ENCODE measurements at regions not wholly inside any gene's neighbourhood (a gene's known extent, or its start where the extent isn't known, plus 50 kb on each side); places are given as distances from the start of the nearest gene placed in this dataset.
"Not testable (repeated sequence)": the region's sequence is repeated elsewhere in the genome, so short reads cannot be mapped to it uniquely, and the experiment has no call there.

DNA sequence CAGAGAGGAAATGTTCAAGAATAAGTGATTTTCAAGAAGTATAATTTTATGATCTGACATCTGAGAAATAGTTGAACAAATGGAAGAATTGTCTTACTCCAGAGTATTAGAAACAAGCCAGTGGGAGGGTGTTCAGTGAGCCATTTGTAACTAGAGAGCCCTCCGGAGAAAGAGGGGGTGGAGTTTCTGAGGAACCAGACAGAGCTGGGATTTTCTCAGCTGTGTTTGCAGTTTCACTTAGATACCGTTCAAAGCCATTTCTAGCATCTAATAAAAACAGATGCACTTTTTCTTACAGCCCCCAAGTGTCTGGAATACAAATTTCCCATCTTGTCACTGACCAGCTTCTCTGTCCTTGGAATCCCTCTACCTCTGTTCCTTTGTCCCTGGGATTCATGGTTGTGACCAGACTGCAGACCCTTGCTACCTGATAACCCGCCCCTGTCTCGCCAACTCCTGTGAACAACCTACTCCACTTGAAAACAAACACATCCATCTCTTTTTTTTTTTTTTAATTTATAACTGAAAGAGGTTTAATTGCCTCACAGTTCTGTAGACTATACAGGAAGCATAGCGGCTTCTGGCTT, 132.8 kb upstream of the KLF3 start:
- ATAC-seq (ENCODE audit: low read depth): no peak
- Mint-ChIP-seq H3K4me1 (peaks cover 8% of the 10 kb centered on the region), H3K27ac (no peak overlapping the region), H3K4me3 (no peak overlapping the region), H3K27me3 (peaks cover 3% of the 10 kb centered on the region), H3K9me3 (no peaks in the 10 kb centered on the region), H3K36me3 (no peaks in the 10 kb centered on the region)
- DNase-seq (ENCODE audit: low spot score in 2 of 2): no peak

GRCh38 chr4:38532908-38533499, 131.0 kb upstream of the KLF3 start:
- Mint-ChIP-seq H3K36me3 (no peaks in the 10 kb centered on the region), H3K9me3 (peaks cover 1% of the 10 kb centered on the region), H3K27me3 (peaks cover 8% of the 10 kb centered on the region), H3K4me1 (peaks cover 8% of the 10 kb centered on the region), H3K27ac (no peak overlapping the region), H3K4me3 (no peak overlapping the region)
- DNase-seq (ENCODE audit: low spot score in 2 of 2) (no peak), ATAC-seq (ENCODE audit: low read depth) (no peak)

DNA sequence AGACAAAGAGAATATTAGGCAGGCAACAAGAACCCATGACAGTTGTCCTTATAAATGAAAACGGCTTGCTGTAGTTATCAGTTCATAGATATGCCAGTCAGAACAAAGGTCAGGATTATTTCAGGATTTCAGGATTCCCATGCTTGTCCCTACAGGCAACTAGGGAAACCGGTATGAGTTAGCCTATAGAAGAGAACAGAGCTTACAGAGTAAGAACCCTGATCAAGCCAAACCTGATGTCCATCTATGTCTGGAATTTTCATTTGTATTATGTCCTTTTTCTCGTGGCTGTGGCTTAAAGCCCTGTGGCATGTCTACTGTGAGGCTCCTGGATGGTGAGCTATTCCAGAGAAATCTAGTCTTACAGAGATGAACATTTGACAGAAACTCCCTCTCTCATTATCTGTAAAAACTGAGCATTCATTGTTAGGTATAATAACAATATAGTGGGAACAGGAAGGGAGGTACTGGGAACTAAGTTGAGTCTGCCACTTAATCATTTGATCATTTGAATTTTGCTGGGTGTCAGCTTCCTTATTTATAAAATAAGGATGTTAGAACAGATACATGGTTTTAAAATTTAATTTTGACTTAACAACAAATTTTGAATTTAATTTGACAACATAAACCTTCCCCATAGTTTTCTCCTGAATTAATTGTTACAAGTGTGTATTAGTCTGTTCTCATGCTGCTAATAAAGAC, 129.5 kb upstream of the KLF3 start:
- H3K27me3 Mint-ChIP-seq: peaks cover 8% of the 10 kb centered on the region
- H3K9me3 Mint-ChIP-seq: peaks cover 1% of the 10 kb centered on the region
- DNase-seq (ENCODE audit: low spot score in 2 of 2): no peak
- no peak overlapping the region for H3K4me3 Mint-ChIP-seq
- no peak for ATAC-seq (ENCODE audit: low read depth)
- H3K4me1 Mint-ChIP-seq: peaks cover 3% of the 10 kb centered on the region
- H3K27ac Mint-ChIP-seq: no peak overlapping the region
- no peaks in the 10 kb centered on the region for H3K36me3 Mint-ChIP-seq

DNA sequence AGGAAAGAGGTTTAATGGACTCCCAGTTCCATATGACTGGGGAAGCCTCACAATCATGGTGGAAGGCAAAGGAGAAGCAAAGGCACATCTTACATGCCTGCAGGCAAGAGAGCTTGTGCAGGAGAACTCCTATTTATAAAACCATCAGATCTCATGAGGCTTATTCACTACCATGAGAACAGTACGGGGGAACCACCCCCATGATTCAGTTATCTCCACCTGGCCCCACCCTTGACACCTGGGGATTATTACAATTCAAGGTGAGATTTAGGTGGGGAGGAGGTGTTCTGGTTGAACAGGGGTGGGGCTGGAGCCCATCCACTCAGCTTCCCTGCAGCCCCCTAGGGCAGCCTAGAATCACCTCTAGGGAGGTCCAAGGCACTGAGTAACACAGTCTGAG, 128.9 kb upstream of the KLF3 start:
- DNase-seq (ENCODE audit: low spot score in 2 of 2); H3K4me1 Mint-ChIP-seq; H3K27ac Mint-ChIP-seq; H3K27me3 Mint-ChIP-seq; H3K4me3 Mint-ChIP-seq; H3K36me3 Mint-ChIP-seq; ATAC-seq (ENCODE audit: low read depth); H3K9me3 Mint-ChIP-seq: not testable (repeated sequence)

DNA sequence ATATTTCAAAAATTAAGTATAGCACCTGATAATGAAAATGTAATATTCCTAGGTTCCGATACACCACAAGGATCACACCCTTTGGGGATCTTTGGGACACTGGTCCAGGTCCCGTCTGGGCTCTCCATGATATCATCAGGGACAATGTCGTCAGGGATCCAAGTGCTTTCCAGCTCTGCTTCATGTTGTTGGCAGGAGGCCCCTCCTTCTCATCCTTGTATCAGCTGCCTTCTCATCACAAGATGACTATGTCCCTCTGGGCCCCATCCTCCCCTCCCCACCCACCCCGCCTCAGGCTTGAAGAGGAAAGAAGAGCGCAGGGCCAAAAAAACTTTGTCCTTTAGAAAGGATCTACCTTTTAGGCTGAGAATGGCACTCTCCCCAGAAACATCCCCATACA, 128.3 kb upstream of the KLF3 start:
- Mint-ChIP-seq H3K4me3 (no peak overlapping the region), H3K9me3 (peaks cover 1% of the 10 kb centered on the region), H3K4me1 (no peaks in the 10 kb centered on the region), H3K36me3 (no peaks in the 10 kb centered on the region), H3K27ac (no peak overlapping the region), H3K27me3 (peaks cover 10% of the 10 kb centered on the region)
- DNase-seq (ENCODE audit: low spot score in 2 of 2): no peak
- no peak for ATAC-seq (ENCODE audit: low read depth)

- no peaks in the 10 kb centered on the region for H3K36me3 Mint-ChIP-seq
- H3K4me1 Mint-ChIP-seq: no peaks in the 10 kb centered on the region
- ATAC-seq (ENCODE audit: low read depth) (no peak), DNase-seq (ENCODE audit: low spot score in 2 of 2) (no peak)
- H3K27ac Mint-ChIP-seq: no peak overlapping the region
- H3K27me3 Mint-ChIP-seq: peaks cover 10% of the 10 kb centered on the region
- H3K9me3 Mint-ChIP-seq: peaks cover 1% of the 10 kb centered on the region
- H3K4me3 Mint-ChIP-seq: no peak overlapping the region
Observed at GRCh38 chr4:38536716-38537115, 127.3 kb upstream of the KLF3 start.

GRCh38 chr4:38537666-38538065, 126.3 kb upstream of the KLF3 start:
- ATAC-seq (ENCODE audit: low read depth) (no peak), DNase-seq (ENCODE audit: low spot score in 2 of 2) (no peak)
- H3K36me3 Mint-ChIP-seq: no peaks in the 10 kb centered on the region
- H3K27me3 Mint-ChIP-seq: peaks cover 10% of the 10 kb centered on the region
- H3K27ac Mint-ChIP-seq: no peak overlapping the region
- H3K4me3 Mint-ChIP-seq: no peak overlapping the region
- peaks cover 1% of the 10 kb centered on the region for H3K9me3 Mint-ChIP-seq
- no peaks in the 10 kb centered on the region for H3K4me1 Mint-ChIP-seq

DNA sequence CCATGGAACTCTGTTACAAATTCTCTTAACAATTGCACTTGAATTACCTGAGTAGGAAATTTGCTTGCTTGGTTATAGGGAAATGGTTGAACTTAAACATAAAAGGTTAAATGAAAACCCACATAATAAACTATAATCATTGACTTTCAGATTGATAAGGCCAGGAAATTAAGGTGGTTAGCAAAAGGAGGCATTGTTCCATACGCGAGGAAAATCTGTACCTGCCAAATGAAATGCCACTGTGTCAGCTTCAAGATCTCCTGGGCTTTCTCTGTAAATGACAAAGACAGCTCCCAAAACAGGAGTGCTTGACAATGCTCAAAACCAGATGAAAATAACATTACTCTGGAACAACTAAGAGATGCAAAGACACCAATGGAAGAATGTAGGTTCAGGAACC, 125.5 kb upstream of the KLF3 start:
- H3K4me3 Mint-ChIP-seq: no peak overlapping the region
- ATAC-seq (ENCODE audit: low read depth) (no peak), DNase-seq (ENCODE audit: low spot score in 2 of 2) (no peak)
- peaks cover 2% of the 10 kb centered on the region for H3K4me1 Mint-ChIP-seq
- peaks cover 10% of the 10 kb centered on the region for H3K27me3 Mint-ChIP-seq
- no peaks in the 10 kb centered on the region for H3K36me3 Mint-ChIP-seq
- H3K27ac Mint-ChIP-seq: no peak overlapping the region
- peaks cover 1% of the 10 kb centered on the region for H3K9me3 Mint-ChIP-seq

DNA sequence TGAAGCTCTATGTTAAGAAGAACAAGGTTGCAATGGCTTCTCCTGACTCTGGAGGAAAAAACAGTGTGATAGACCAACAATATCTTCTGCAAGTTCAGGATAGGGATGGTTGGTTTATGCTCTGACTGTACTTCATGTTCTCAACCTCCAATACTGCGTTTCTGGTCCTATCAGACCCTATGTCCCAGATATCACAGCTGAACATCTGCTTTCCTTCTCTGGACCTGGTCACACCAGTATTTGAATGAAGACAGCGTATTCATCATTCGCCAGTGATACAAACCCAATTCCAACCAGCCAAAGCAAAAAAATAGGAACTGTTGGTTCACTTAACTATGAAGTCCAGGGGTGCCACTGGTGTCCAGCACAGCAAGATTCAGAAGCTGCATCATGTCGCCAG, 124.5 kb upstream of the KLF3 start:
- Mint-ChIP-seq H3K36me3 (no peaks in the 10 kb centered on the region), H3K27ac (no peak overlapping the region), H3K27me3 (peaks cover 10% of the 10 kb centered on the region), H3K9me3 (peaks cover 1% of the 10 kb centered on the region), H3K4me1 (peaks cover 2% of the 10 kb centered on the region), H3K4me3 (no peak overlapping the region)
- ATAC-seq (ENCODE audit: low read depth) (no peak), DNase-seq (ENCODE audit: low spot score in 2 of 2) (no peak)

DNA sequence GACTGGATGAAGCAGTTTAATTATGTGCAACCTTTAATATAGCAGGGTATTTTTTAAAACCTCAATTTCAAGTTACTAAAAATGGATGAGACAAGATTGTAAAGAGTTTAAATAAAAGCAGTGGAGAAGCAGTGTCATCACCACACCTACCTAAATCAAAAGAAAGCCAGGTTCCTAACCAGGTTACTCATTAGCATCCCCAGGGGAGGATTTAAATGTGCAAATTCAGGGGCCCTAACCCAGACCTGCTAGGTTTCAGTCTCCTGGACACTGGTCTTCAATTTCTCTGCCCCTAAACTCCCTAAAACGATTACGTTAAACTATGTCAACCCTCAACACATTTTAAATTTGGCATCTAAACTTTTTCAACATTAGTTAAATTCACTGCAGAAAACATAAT, 116.9 kb upstream of the KLF3 start:
- DNase-seq (ENCODE audit: low spot score in 2 of 2) (no peak), ATAC-seq (ENCODE audit: low read depth) (no peak)
- peaks cover 2% of the 10 kb centered on the region for H3K4me1 Mint-ChIP-seq
- H3K27ac Mint-ChIP-seq: no peak overlapping the region
- peaks cover 11% of the 10 kb centered on the region for H3K27me3 Mint-ChIP-seq
- H3K9me3 Mint-ChIP-seq: no peaks in the 10 kb centered on the region
- no peak overlapping the region for H3K4me3 Mint-ChIP-seq
- no peaks in the 10 kb centered on the region for H3K36me3 Mint-ChIP-seq

- Mint-ChIP-seq H3K4me1 (no peaks in the 10 kb centered on the region), H3K9me3 (no peaks in the 10 kb centered on the region), H3K27ac (no peak overlapping the region), H3K27me3 (peaks cover 11% of the 10 kb centered on the region), H3K36me3 (no peaks in the 10 kb centered on the region), H3K4me3 (no peak overlapping the region)
- no peak for DNase-seq (ENCODE audit: low spot score in 2 of 2)
- no peak for ATAC-seq (ENCODE audit: low read depth)
Observed at GRCh38 chr4:38548256-38548655, 115.7 kb upstream of the KLF3 start.

DNA sequence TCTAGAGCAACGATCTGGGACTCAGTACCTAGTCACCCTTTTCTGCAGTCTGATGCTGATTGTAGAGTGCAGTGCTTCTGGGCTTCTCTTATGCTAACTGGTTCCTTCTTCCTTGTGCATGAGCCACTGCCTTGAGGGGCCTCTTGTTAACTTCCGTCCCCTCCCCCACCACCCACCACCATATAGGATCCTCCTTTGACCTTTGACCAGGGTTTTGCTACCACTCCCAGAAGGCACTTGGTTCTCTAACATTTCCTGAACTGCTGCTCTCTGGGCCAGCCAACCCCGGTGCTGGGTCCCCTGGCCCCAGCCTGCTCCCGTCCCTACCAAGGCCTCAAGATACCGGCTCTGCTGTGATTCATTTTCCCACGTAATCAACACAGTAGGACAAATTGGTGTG, 104.6 kb upstream of the KLF3 start:
- ATAC-seq (ENCODE audit: low read depth) (no peak), DNase-seq (ENCODE audit: low spot score in 2 of 2) (no peak)
- H3K27ac Mint-ChIP-seq: no peak overlapping the region
- no peak overlapping the region for H3K4me3 Mint-ChIP-seq
- H3K36me3 Mint-ChIP-seq: no peaks in the 10 kb centered on the region
- H3K9me3 Mint-ChIP-seq: peaks cover 10% of the 10 kb centered on the region
- no peaks in the 10 kb centered on the region for H3K4me1 Mint-ChIP-seq
- H3K27me3 Mint-ChIP-seq: peaks cover 6% of the 10 kb centered on the region

DNA sequence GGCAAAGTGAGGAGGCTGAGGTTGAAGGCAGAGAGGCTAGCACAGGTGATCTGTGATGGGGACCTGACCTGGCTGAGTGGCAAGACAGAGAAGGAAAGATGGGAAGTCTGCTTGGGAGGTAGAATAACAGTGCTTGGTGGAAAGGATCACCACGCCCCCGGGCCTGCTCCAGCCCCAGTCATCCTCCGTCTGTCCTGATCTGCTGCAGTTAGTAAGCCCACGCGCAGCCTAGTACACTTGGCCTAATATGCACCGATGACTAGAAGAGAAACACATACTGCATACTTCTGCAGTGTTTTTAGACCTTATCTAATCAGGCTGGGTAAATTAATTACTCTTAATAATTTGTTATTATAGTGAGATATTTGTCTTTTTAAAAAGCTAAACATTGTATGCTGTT, 103.7 kb upstream of the KLF3 start:
- Mint-ChIP-seq H3K36me3 (no peaks in the 10 kb centered on the region), H3K27me3 (peaks cover 8% of the 10 kb centered on the region), H3K9me3 (peaks cover 5% of the 10 kb centered on the region), H3K4me1 (no peaks in the 10 kb centered on the region), H3K4me3 (no peak overlapping the region), H3K27ac (no peak overlapping the region)
- DNase-seq (ENCODE audit: low spot score in 2 of 2): no peak
- no peak for ATAC-seq (ENCODE audit: low read depth)

- ATAC-seq (ENCODE audit: low read depth) (no peak), DNase-seq (ENCODE audit: low spot score in 2 of 2) (no peak)
- H3K36me3 Mint-ChIP-seq: no peaks in the 10 kb centered on the region
- H3K4me1 Mint-ChIP-seq: no peaks in the 10 kb centered on the region
- H3K27me3 Mint-ChIP-seq: peaks cover 7% of the 10 kb centered on the region
- H3K27ac Mint-ChIP-seq: no peak overlapping the region
- no peak overlapping the region for H3K4me3 Mint-ChIP-seq
- H3K9me3 Mint-ChIP-seq: peaks cover 1% of the 10 kb centered on the region
Observed at GRCh38 chr4:38560768-38561558, 103.0 kb upstream of the KLF3 start.
